Karpas-422 (cell line): ENCODE measurements at regions not wholly inside any gene's neighbourhood (a gene's known extent, or its start where the extent isn't known, plus 50 kb on each side); places are given as distances from the start of the nearest gene placed in this dataset.

Experiments
- DNase-seq: peaks from one replicate; pipeline ENCODE4 v3.0.0-alpha.2; 2015
- H2AFZ ChIP-seq: fragments of 200-600 bp; sonication (generic); 2 replicates; pipeline ENCODE4 v1.6.1; 2014; ENCODE audit warnings: antibody characterized with exemption, low read length, mixed read lengths
- H3K27ac ChIP-seq: fragments of 200-600 bp; sonication (generic); 2 replicates; pipeline ENCODE4 v1.5.1; 2014; ENCODE audit warnings: mild to moderate bottlenecking, low read length, moderate library complexity
- H3K27me3 ChIP-seq: fragments of 200-600 bp; sonication (generic); 2 replicates; pipeline ENCODE4 v1.6.1; 2014; ENCODE audit warnings: low read length, mixed read lengths
- H3K36me3 ChIP-seq: fragments of 200-600 bp; sonication (generic); 2 replicates; pipeline ENCODE4 v1.6.1; 2014; ENCODE audit warnings: low read length, mixed read lengths; ENCODE audit not compliant: insufficient read depth
- H3K4me1 ChIP-seq: fragments of 200-600 bp; sonication (generic); 2 replicates; pipeline ENCODE4 v1.6.1; 2014; ENCODE audit warnings: mild to moderate bottlenecking, low read length, mixed read lengths
- H3K4me2 ChIP-seq: fragments of 200-600 bp; sonication (generic); 2 replicates; pipeline ENCODE4 v1.6.1; 2014; ENCODE audit warnings: low read length, low read depth, mild to moderate bottlenecking; ENCODE audit not compliant: poor library complexity, severe bottlenecking
- H3K4me3 ChIP-seq: fragments of 200-600 bp; sonication (generic); 2 replicates; pipeline ENCODE4 v1.5.1; 2014; ENCODE audit warnings: mild to moderate bottlenecking, antibody characterized with exemption, low read length, mixed read lengths
- H3K79me2 ChIP-seq: fragments of 200-600 bp; sonication (generic); 2 replicates; pipeline ENCODE4 v1.6.1; 2014; ENCODE audit warnings: mild to moderate bottlenecking, low read length, mixed read lengths
- H3K9ac ChIP-seq: fragments of 200-600 bp; sonication (generic); 2 replicates; pipeline ENCODE4 v1.6.0; 2014; ENCODE audit warnings: low read length
- H3K9me2 ChIP-seq: fragments of 200-600 bp; sonication (generic), shearing (Covaris generic); replicated peaks from 2 replicates; pipeline ENCODE4 v1.6.0; 2014; ENCODE audit warnings: mild to moderate bottlenecking, low read length, moderate library complexity; ENCODE audit not compliant: insufficient read depth
- H3K9me3 ChIP-seq: fragments of 300-700, 200-600 bp; sonication (generic); 2 replicates; pipeline ENCODE4 v1.6.1; 2014; ENCODE audit warnings: low read length, mixed read lengths
- H4K20me1 ChIP-seq: fragments of 200-600 bp; sonication (generic); 2 replicates; pipeline ENCODE4 v1.6.1; 2014; ENCODE audit warnings: mild to moderate bottlenecking, antibody characterized with exemption, low read length, low read depth; ENCODE audit not compliant: insufficient read depth

DNA sequence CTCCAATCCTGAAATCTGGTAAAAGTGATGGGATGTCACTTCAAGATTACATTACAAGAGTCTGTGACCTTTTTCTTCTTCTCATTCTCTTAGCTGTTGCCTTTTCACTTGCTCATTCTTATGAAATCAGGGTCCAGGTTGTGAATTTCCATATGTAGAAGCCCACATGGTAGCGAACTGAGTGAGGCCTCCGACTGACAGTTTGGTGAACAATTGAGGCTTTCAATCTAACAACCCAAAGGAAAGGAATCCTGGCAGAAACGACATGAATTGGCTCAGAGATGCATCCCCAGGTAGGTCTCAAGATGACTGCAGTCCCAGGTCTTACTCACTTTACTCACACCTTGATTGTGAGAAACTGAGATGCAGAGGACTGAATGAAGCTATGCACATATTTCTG, 203.4 kb upstream of the FAT4 start:
- H3K4me2 ChIP-seq = no peak overlapping the region
- peak; percentile 27 for DNase-seq
- no peaks in the 10 kb centered on the region for H3K27me3 ChIP-seq
- H4K20me1 ChIP-seq = no peaks in the 10 kb centered on the region
- no peak overlapping the region for H2AFZ ChIP-seq
- no peaks in the 10 kb centered on the region for H3K79me2 ChIP-seq
- H3K4me1 ChIP-seq = no peaks in the 10 kb centered on the region
- no peaks in the 10 kb centered on the region for H3K9me2 ChIP-seq
- no peak overlapping the region for H3K4me3 ChIP-seq
- H3K9me3 ChIP-seq = peaks cover 10% of the 10 kb centered on the region; the same call in 1 of the 2 replicates
- no peaks in the 10 kb centered on the region for H3K36me3 ChIP-seq
- no peak overlapping the region for H3K9ac ChIP-seq
- H3K27ac ChIP-seq = no peak overlapping the region

DNA sequence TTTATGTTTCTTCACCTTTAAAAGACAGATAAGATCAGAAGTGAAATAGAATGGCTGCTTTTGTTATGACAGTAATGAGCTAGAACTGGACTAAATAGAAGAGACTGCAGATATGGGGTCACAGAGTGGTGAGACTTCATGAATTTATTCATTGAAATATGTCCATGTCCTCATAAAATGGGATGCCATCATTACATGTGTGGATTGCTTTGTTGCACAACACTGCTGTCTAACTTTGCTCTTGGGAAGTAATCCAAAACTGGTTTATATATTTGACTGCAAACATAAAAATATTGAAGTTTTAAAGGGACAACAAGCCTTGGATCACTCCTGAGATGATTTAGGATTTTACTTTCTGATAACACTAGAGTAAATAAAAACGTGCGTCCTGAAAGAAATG, 209.2 kb upstream of the FAT4 start:
- Histone ChIP-seq H3K27me3 (no peaks in the 10 kb centered on the region), H4K20me1 (no peaks in the 10 kb centered on the region)

DNA sequence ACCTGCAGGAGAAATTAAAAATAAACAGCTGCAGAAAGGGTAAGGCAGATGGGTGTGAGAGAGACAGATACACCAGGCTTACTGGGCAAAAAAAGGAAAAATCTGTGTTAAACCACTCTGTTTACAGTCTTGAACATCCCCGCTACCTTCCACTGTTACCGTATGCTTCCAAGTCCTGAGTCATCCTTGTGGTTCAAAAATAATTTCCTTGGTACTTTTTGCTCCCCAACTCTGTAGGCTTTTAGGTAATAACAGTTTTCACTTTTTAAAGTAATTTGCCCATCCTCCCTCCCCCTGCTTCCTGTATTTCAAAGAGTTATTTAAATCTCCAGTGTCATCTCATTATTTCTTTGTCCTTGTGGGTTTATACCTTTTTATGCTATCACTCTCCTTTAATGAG, 210.1 kb upstream of the FAT4 start:
- Histone ChIP-seq H3K36me3 (no peaks in the 10 kb centered on the region), H4K20me1 (no peaks in the 10 kb centered on the region), H3K9me2 (no peaks in the 10 kb centered on the region; the same call in 1 of the 2 replicates), H2AFZ (no peak overlapping the region), H3K9me3 (peaks cover 14% of the 10 kb centered on the region), H3K79me2 (no peaks in the 10 kb centered on the region), H3K4me3 (no peak overlapping the region), H3K4me1 (no peaks in the 10 kb centered on the region), H3K4me2 (no peak overlapping the region), H3K27me3 (no peaks in the 10 kb centered on the region), H3K9ac (no peak overlapping the region), H3K27ac (no peak overlapping the region)
- DNase-seq = no peak

More for the DNA sequence above, 209.2 kb upstream of the FAT4 start:
- Histone ChIP-seq H3K9me2 (no peaks in the 10 kb centered on the region; the same call in 1 of the 2 replicates), H3K79me2 (no peaks in the 10 kb centered on the region), H3K36me3 (no peaks in the 10 kb centered on the region), H3K4me2 (no peak overlapping the region), H3K4me1 (no peaks in the 10 kb centered on the region), H3K9ac (no peak overlapping the region), H3K4me3 (no peak overlapping the region), H2AFZ (no peak overlapping the region), H3K9me3 (peaks cover 14% of the 10 kb centered on the region), H3K27ac (no peak overlapping the region)
- DNase-seq = no peak

DNA sequence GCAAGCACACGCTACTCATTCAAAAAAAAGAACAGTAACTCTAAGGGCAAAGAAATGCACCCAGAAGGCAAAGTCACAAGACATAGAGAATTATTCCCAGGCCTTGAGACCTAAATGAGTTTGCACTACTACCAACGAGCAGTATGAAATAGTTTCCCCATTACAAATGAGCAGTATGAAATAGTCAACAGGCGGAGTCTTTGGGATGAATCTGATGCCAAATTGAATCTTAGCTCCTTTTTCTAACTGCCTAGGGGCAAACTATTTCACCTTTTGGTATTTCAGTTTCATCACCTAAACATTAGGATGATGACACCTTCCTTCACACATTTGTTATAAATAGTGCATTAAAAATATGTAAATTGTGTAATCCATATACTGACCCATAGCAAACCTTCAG, 213.0 kb upstream of the FAT4 start:
- no peak overlapping the region for H3K9ac ChIP-seq

DNA sequence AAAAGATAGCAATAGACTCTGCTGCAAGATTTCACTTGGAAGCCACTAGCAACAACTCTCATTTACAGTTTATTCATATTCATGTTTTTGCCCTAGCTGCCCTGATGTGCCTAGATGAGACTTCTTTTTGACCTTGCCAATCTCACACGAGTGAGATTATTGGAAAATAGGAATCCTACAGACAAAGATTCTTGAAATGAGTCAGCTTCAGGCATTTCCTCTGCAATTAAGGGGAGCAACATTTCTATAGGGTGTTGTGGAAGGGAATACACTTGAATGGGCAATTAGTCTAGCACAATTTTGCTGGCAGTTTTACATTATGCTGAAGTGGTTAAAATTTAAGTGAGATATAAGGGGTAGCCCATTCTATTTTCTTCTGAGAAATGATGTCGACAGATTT, 217.0 kb upstream of the FAT4 start:
- no peaks in the 10 kb centered on the region for H3K9me2 ChIP-seq
- H3K4me2 ChIP-seq = no peak overlapping the region
- no peaks in the 10 kb centered on the region for H3K36me3 ChIP-seq
- DNase-seq = no peak
- H3K27ac ChIP-seq = no peak overlapping the region
- H2AFZ ChIP-seq = no peak overlapping the region
- no peaks in the 10 kb centered on the region for H3K4me1 ChIP-seq
- peaks cover 21% of the 10 kb centered on the region for H3K9me3 ChIP-seq
- H3K79me2 ChIP-seq = no peaks in the 10 kb centered on the region
- no peak overlapping the region for H3K9ac ChIP-seq
- no peaks in the 10 kb centered on the region for H4K20me1 ChIP-seq
- H3K27me3 ChIP-seq = no peaks in the 10 kb centered on the region
- H3K4me3 ChIP-seq = no peak overlapping the region

More for the DNA sequence above, 213.0 kb upstream of the FAT4 start:
- no peak for DNase-seq
- Histone ChIP-seq H3K4me1 (no peaks in the 10 kb centered on the region), H3K27ac (no peak overlapping the region), H3K9me3 (peaks cover 23% of the 10 kb centered on the region), H4K20me1 (no peaks in the 10 kb centered on the region), H3K4me3 (no peak overlapping the region), H3K9me2 (no peaks in the 10 kb centered on the region; the same call in 1 of the 2 replicates), H3K79me2 (no peaks in the 10 kb centered on the region), H3K27me3 (no peaks in the 10 kb centered on the region), H3K4me2 (no peak overlapping the region), H2AFZ (no peak overlapping the region), H3K36me3 (no peaks in the 10 kb centered on the region)

DNA sequence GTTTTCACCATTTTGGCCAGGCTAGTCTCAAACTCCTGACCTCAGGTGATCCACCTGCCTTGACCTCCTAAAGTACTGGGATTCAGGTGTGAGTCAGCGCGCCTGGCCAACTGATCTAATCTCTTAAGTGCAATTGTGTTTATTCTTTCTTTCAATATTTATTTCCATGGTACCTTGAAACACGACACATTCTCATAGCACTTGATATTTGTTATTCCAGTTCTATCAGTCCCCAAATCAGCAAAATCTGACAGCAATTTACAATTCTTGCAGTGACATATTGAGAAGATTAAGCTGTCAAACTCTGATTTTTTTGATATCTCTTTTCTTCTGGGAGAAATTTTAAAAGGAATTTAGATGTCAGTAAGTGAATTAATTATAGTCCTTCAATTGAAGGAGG, 218.1 kb upstream of the FAT4 start:
- Histone ChIP-seq H3K4me3 (no peak overlapping the region), H3K4me1 (no peaks in the 10 kb centered on the region), H3K79me2 (no peaks in the 10 kb centered on the region), H3K36me3 (no peaks in the 10 kb centered on the region), H3K27ac (no peak overlapping the region), H4K20me1 (no peaks in the 10 kb centered on the region), H3K27me3 (no peaks in the 10 kb centered on the region), H3K9me2 (no peaks in the 10 kb centered on the region), H3K9ac (no peak overlapping the region), H3K9me3 (peaks cover 21% of the 10 kb centered on the region), H2AFZ (no peak overlapping the region), H3K4me2 (no peak overlapping the region)
- DNase-seq = no peak

DNA sequence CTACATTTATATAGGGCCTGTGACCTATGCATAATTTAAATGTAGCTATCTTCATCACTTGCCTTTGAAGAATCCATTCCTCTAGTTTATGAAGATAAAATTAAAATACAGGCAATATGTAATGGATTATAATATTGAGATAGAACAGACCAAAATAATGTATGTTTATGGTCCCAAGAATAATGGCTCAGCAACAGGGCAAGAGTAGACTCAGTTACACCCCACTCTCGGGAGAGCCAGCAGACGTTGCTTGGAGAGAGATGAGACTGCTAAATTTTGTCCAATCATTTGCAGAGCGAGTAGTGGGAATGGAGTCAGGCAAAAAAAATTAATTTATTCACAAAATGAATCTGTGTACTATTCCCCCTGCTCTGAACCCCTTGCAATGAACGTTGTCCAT, 223.2 kb upstream of the FAT4 start:
- H3K4me3 ChIP-seq = no peak overlapping the region
- no peak overlapping the region for H3K9ac ChIP-seq
- H3K79me2 ChIP-seq = no peaks in the 10 kb centered on the region
- no peaks in the 10 kb centered on the region for H3K27me3 ChIP-seq
- no peaks in the 10 kb centered on the region for H3K36me3 ChIP-seq
- no peaks in the 10 kb centered on the region for H3K4me1 ChIP-seq
- H4K20me1 ChIP-seq = no peaks in the 10 kb centered on the region
- no peak overlapping the region for H3K27ac ChIP-seq
- no peak overlapping the region for H2AFZ ChIP-seq
- peaks cover 12% of the 10 kb centered on the region; the same call in 1 of the 2 replicates for H3K9me3 ChIP-seq
- H3K4me2 ChIP-seq = no peak overlapping the region
- DNase-seq = no peak
- no peaks in the 10 kb centered on the region for H3K9me2 ChIP-seq

DNA sequence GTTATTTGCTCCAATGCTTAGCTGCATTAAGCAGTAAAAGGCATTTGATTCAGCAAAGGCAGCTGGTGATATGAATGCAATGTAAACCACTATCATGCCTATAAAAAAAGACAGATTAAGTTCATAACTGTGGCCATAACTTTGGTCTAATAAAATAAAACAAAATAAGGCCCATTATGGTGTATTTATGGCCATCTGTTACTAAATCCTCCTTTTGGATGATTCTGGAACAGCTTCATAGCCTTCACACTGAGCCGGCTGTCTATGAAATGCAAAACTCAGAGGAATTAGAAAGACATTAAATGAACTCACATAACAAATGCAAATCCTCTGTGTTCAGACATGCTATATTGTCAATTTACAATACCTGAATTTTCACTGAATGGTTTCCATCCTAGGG, 223.7 kb upstream of the FAT4 start:
- H3K9me3 ChIP-seq = peaks cover 10% of the 10 kb centered on the region; the same call in 1 of the 2 replicates
- no peaks in the 10 kb centered on the region for H3K27me3 ChIP-seq
- no peak overlapping the region for H2AFZ ChIP-seq
- no peaks in the 10 kb centered on the region for H3K4me1 ChIP-seq
- H3K4me3 ChIP-seq = no peak overlapping the region
- no peak for DNase-seq
- no peak overlapping the region for H3K27ac ChIP-seq
- H3K36me3 ChIP-seq = no peaks in the 10 kb centered on the region
- no peaks in the 10 kb centered on the region for H3K79me2 ChIP-seq
- no peaks in the 10 kb centered on the region for H3K9me2 ChIP-seq
- no peak overlapping the region for H3K9ac ChIP-seq
- no peak overlapping the region for H3K4me2 ChIP-seq
- no peaks in the 10 kb centered on the region for H4K20me1 ChIP-seq

DNA sequence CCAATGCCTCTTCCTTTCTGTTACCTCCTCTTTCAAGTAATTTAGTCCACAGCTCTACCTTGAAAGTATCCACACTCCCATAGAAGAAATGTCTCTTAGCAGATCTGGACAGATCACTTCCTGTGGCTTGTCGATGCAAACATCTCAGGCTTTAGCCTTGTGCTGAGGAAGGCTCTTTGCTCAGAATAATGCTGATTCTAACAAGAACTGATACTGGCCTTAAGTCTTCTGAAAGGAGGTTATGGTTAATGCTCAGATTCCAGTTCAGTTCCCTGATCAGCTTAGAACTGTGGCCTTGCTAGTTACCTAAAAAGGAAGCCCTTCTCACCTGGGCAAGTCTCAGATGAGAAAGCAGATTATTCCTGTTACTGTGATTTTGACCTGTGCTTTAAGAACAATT, 230.1 kb upstream of the FAT4 start:
- Histone ChIP-seq H3K4me2 (no peak overlapping the region), H3K27me3 (no peaks in the 10 kb centered on the region), H3K9me2 (no peaks in the 10 kb centered on the region), H3K9ac (no peak overlapping the region), H3K36me3 (no peaks in the 10 kb centered on the region), H3K27ac (no peak overlapping the region), H3K79me2 (no peaks in the 10 kb centered on the region), H3K4me3 (no peak overlapping the region), H3K4me1 (no peaks in the 10 kb centered on the region), H3K9me3 (peaks cover 5% of the 10 kb centered on the region; the same call in 1 of the 2 replicates), H4K20me1 (no peaks in the 10 kb centered on the region), H2AFZ (no peak overlapping the region)
- DNase-seq = no peak
